ENCODE measurements at regions not wholly inside any gene's neighbourhood (a gene's known extent, or its start where the extent isn't known, plus 50 kb on each side); places are given as distances from the start of the nearest gene placed in this dataset.

DNA sequence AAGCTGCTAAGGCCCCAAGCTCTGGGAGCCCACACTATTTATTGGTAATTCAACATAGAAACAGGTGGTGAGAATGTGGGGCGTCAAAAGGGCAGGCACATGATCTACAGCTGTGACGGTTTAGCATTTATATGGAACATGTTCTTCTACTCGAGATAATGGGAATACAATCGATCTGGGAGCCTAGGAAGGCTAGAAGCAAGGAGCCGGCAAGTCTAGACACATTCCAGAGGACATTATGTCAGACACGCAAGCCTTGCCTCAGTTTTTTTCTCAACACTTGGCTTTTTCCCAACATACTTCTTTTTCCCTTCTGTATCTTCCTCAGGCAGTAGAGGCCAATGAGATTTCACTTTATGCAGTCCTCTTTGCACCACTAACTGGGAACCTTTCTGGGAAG is 315.7 kb upstream of the SLITRK5 start:
- DNase-seq (ENCODE audit: low read depth) = no peak

DNA sequence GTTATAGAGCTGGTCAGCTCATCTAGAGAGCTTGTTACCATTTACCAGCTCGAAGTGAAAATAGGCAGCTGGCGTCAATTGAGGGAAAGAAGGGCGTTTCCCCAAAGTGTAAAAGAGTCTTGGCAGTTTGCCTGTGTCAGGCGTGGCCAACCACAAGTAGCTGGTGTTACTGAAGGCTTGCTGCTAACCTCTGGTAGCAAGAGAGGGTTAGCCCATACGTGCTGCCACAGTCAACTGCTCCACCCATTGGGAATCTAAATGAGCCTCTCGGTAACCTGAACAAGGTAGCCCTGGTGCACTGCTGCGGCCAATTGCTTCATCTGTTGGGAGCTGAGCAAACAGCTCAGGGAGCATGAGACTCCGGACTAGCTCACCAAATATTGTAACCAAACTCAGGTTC is 314.9 kb upstream of the SLITRK5 start:
- no peak for DNase-seq (ENCODE audit: low read depth)

- no peak for DNase-seq (ENCODE audit: low read depth)
Observed at GRCh38 chr13:87358319-87358718, 312.9 kb upstream of the SLITRK5 start.

DNA sequence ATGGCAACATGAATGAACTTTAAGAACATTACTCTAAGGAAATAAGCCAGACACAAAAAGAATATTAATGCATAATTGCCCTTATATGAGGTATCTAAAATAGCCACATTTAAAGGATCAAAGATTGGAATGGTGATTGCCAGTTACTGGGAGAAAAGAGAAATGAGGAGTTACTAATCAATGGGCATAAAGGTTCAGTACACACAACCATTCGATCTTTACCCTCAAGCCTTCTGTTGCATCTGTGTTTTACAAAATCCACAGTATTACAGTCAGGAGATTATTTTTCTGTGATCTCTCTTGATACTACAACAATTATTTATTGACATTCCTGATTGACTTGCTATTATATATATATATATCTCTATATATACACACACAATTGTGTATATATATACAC is 310.0 kb upstream of the SLITRK5 start:
- no peak for DNase-seq (ENCODE audit: low read depth)

DNA sequence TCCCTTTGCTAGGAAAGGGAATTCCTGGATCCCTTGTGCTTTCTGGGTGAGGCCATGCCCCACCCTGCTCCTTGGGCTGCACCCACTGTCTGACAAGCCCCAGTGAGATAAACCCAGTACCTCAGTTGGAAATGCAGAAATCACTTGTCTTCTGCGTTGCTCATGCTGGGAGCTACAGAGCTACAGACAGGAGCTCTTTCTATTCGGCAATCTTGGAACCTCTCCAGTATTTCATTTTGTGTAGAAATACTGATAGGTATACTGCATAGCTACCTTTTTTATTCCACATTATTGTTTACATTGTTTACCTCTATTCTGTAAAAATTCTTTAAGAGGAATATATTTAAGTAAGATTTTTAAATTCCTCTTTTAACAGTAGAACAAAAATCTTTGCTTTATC is 302.5 kb upstream of the SLITRK5 start:
- DNase-seq (ENCODE audit: low read depth) = no peak

GRCh38 chr13:87376081-87376480 is 295.1 kb upstream of the SLITRK5 start:
- DNase-seq (ENCODE audit: low read depth) = peak; percentile 6

DNA sequence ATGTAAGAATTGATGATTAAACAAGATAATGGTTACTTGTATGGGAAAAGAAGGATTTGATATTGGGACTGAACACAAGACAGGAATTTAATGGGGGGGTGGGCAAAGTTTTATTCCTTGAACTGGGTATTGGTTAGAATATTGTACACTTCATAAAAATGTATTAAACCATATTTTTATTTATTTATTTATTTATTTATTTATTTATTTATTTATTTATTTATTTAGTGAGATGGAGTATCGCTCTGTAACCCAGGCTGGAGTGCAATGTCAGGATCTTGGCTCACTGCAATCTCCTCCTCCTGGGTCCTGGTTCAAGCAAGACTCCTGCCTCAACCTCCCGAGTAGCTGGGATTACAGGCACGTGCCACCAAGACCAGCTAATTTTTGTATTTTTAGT is 287.1 kb upstream of the SLITRK5 start:
- no peak for DNase-seq (ENCODE audit: low read depth)

DNA sequence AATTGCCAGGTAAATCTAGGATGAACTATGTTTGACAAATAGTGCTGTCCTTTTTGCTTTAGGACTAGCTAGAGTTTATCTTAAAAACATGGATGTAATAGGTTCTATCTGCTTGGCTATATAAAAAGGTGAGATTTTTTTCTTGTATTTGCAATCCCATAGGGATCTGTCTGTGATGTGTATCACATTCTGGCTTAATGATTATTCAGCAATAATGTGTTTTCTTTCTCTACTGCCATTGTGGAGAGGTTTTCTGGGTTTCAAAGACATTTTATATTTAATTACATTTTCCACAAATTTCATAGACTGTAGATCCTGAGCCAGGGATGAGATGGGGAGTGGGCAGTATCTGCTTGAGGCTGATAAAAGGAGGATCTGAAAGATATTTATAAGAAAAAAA is 277.8 kb upstream of the SLITRK5 start:
- no peak for DNase-seq (ENCODE audit: low read depth)

DNA sequence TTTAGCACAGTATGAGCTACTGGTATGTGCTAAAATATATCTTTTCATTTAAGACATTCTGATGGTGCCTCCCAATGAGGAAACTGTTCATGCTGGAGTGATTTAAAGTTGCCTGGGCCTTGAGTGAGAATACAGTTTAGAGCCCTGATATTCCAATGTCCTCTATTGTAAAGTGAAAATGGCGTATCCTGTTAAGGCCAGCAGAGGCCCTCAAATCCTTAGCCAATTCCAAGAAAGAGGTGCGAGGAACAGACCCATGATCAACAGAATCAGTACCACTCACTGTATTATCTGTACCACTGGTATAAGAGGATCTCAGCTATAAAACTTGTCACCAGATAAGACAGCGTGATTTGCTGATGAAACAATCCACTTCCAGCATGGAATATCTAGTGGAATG is 273.1 kb upstream of the SLITRK5 start:
- DNase-seq (ENCODE audit: low read depth) = no peak

- no peak for DNase-seq (ENCODE audit: low read depth)
Observed at GRCh38 chr13:87403748-87404432, 267.3 kb upstream of the SLITRK5 start.

DNA sequence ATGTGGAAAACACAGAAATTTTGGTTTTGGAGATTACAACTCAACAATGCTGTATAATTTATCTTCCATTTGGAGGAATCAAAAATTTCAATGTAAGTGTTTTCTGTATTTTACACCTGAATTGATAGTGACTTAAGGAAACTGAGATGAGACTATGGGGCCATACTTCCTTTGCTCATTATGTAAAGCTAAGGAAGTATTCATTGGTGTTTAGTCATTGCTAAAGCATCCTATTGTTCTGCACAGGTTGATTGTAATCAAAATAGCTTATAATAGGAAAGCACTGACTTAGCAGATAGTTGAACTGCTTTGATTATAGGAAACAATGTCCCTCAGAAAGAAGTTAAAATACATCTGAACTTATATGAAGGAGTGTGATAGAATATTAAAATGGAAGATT is 244.4 kb upstream of the SLITRK5 start:
- no peak for DNase-seq (ENCODE audit: low read depth)

- DNase-seq (ENCODE audit: low read depth) = no peak
Observed at GRCh38 chr13:87444135-87444534, 227.0 kb upstream of the SLITRK5 start.

GRCh38 chr13:87452281-87452680 is 218.9 kb upstream of the SLITRK5 start:
- DNase-seq (ENCODE audit: low read depth) = no peak

DNA sequence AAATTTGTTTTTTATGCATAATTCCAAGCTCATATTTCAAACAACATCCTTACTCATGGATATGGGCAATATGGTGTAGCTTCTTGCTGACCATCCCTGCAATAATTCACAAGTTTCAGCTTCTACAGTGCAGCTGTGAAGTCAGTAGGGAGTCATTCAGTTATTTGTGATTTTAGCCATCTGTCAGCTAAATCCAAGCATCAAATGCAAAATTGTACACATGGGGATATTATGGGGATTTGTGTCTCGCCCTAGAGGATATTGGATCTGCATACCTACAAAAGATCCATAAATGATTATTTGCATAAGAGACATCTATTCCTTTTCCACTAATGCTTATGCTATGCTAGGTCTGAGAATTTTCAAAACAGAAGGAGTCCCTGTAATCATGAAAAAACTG is 217.9 kb upstream of the SLITRK5 start:
- no peak for DNase-seq (ENCODE audit: low read depth)

GRCh38 chr13:87459419-87459818 is 211.8 kb upstream of the SLITRK5 start:
- no peak for DNase-seq (ENCODE audit: low read depth)

GRCh38 chr13:87497426-87497825 is 173.7 kb upstream of the SLITRK5 start:
- no peak for DNase-seq (ENCODE audit: low read depth)

DNA sequence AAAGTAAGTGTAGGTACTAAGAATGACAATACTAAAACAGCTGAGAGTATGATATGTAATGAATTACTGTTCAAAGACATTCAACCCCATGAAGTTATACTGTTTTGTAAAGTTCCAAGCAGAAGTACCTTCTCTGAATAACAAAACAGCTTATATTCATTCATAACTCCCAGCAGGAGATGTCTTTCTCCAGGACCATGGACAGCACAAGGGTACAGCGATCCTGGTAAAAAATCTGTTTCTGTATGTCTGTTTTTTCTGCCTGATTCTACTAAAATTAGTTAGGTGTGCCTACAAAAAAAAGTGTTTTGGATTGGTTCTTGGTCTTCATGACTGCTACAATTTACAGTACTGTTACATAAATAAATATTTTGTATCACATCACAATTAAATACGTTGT is 172.5 kb upstream of the SLITRK5 start:
- DNase-seq (ENCODE audit: low read depth) = peak; percentile 2

- no peak for DNase-seq (ENCODE audit: low read depth)
Observed at GRCh38 chr13:87524775-87525174, 146.4 kb upstream of the SLITRK5 start.

DNA sequence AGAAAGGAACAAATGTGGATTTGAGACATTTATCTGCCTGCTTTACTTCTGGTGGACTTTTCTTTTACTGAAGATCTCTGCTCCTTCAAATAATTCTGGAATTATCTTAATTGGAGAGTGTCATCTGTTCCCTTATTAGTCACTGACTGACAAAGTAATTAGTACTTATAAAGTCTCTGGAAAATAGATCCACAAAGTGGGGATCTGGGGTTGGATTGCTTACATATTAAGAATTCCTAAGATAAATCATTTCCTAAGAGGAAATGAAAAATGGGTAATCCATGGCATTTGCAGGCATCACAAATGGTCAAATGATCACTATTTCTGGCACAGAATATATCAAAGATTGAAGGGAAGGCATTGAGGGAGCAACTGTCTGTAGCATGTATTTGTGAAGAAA is 137.4 kb upstream of the SLITRK5 start:
- no peak for DNase-seq (ENCODE audit: low read depth)

DNA sequence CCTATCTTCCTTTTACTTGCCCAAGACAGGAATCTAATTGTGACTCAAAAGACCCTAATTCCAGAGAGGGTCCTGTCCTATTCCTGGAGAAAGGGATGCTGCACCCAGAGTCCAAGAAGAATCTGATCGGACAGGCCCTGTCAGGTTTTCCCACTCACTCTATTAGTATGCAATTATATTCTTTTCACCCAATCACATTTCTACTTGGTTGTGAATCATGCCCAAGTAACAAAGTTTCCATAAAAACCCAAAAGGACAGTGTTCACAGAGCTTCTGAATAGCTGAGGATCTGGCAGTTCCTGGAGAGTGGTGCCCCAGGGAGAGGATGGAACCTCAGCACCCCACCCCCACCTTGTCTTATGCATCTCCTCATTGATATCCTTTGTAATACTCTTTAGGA is 135.3 kb upstream of the SLITRK5 start:
- DNase-seq (ENCODE audit: low read depth) = no peak

- DNase-seq (ENCODE audit: low read depth) = peak; percentile 32
Observed at GRCh38 chr13:87536499-87536898, 134.7 kb upstream of the SLITRK5 start.

DNA sequence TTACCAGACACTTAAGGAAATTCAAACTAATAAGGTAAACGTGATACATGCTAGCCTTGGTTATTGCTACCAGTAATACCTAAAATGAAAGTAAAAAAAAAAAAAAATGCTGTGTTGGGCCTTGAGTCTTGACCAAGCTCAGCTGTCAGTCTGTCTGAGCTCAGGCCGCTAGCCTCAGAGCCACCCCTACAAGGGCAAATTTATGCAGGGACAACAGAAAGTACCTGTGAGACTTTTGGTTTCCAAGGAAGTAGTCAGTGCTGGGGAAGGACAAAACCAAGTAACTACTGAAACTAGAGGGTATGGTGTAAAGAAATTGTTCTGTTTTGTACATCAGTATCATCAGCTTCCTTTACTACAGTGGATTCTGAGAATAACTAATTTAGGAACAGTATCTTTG is 134.3 kb upstream of the SLITRK5 start:
- no peak for DNase-seq (ENCODE audit: low read depth)

- DNase-seq (ENCODE audit: low read depth) = no peak
Observed at GRCh38 chr13:87537951-87538350, 133.2 kb upstream of the SLITRK5 start.

DNA sequence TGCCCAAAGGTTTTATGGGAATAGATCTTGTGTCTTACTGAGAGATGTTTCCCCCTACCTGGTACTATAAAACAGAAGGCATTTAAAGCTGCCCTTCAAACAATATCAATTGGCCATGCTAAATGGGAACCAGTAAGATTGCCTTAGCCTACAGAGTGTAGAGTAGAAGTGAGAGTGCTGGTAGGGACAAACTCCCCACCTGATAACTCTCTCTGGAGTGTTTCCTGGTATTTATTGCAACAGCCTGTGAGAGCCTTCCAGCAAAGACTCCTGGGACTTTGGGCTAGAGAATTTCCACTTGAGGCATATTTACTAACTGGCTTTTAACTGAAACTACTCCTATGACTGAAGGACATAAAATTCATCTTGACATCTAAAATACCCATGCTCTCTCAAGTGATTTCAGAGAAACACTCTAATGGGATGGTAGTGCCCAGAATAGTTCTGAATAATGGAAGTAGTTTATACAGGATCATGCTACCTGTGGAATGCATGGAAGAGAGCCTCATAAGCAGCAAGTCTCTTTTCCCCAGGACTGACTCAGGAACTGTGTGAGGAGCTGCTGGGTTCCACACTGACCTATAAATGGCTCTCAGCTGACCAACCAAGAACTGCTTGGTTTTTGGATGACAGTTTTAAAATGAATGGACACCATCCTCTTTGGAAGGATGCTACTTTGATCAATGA is 132.7 kb upstream of the SLITRK5 start:
- no peak for DNase-seq (ENCODE audit: low read depth)
